ENCODE measurements at regions not wholly inside any gene's neighbourhood (a gene's known extent, or its start where the extent isn't known, plus 50 kb on each side); places are given as distances from the start of the nearest gene placed in this dataset.

- in situ Hi-C loops (cut with MboI; ENCODE audit: low pct_unique_long_range_greater_than_20kb, low sequenced_read_pairs) = no loop called here
Measured at GRCh38 chr7:70846208-70846607, 285.7 kb upstream of the GALNT17 start.

GRCh38 chr7:70849580-70850235 lies 282.2 kb upstream of the GALNT17 start:
- peak; percentile 17 for DNase-seq
- in situ Hi-C loops (cut with MboI; ENCODE audit: low pct_unique_long_range_greater_than_20kb, low sequenced_read_pairs) = loop anchor here (25.0 kb wide), 1 partner anchor 888 kb away; no protein-coding TSS in a partner anchor

More at GRCh38 chr7:70846208-70846607, 285.7 kb upstream of the GALNT17 start:
- DNase-seq = no peak

GRCh38 chr7:70855373-70855772 lies 276.6 kb upstream of the GALNT17 start:
- no peak for DNase-seq
- in situ Hi-C loops (cut with MboI; ENCODE audit: low pct_unique_long_range_greater_than_20kb, low sequenced_read_pairs) = loop anchor here (25.0 kb wide), 1 partner anchor 882 kb away; no protein-coding TSS in a partner anchor

GRCh38 chr7:70856901-70857630 lies 274.9 kb upstream of the GALNT17 start:
- in situ Hi-C loops (cut with MboI; ENCODE audit: low pct_unique_long_range_greater_than_20kb, low sequenced_read_pairs) = loop anchor here (25.0 kb wide), 1 partner anchor 880 kb away; no protein-coding TSS in a partner anchor
- peak; percentile 60 for DNase-seq

- in situ Hi-C loops (cut with MboI; ENCODE audit: low pct_unique_long_range_greater_than_20kb, low sequenced_read_pairs) = loop anchor here (25.0 kb wide), 1 partner anchor 879 kb away; no protein-coding TSS in a partner anchor
Measured at GRCh38 chr7:70857793-70858545, 274.0 kb upstream of the GALNT17 start.

GRCh38 chr7:70867513-70867912 lies 264.4 kb upstream of the GALNT17 start:
- in situ Hi-C loops (cut with MboI; ENCODE audit: low pct_unique_long_range_greater_than_20kb, low sequenced_read_pairs) = loop anchor here (25.0 kb wide), 1 partner anchor 870 kb away; no protein-coding TSS in a partner anchor
- no peak for DNase-seq

More at GRCh38 chr7:70857793-70858545, 274.0 kb upstream of the GALNT17 start:
- no peak for DNase-seq

GRCh38 chr7:70870349-70870748 lies 261.6 kb upstream of the GALNT17 start:
- DNase-seq = no peak
- in situ Hi-C loops (cut with MboI; ENCODE audit: low pct_unique_long_range_greater_than_20kb, low sequenced_read_pairs) = loop anchor here (25.0 kb wide), 1 partner anchor 867 kb away; no protein-coding TSS in a partner anchor

GRCh38 chr7:70872188-70872587 lies 259.8 kb upstream of the GALNT17 start:
- no peak for DNase-seq
- in situ Hi-C loops (cut with MboI; ENCODE audit: low pct_unique_long_range_greater_than_20kb, low sequenced_read_pairs) = loop anchor here (25.0 kb wide), 1 partner anchor 865 kb away; no protein-coding TSS in a partner anchor

- no peak for DNase-seq
- in situ Hi-C loops (cut with MboI; ENCODE audit: low pct_unique_long_range_greater_than_20kb, low sequenced_read_pairs) = no loop called here
Measured at GRCh38 chr7:70881167-70881847, 250.6 kb upstream of the GALNT17 start.

GRCh38 chr7:70883750-70884439 lies 248.0 kb upstream of the GALNT17 start:
- DNase-seq = no peak
- in situ Hi-C loops (cut with MboI; ENCODE audit: low pct_unique_long_range_greater_than_20kb, low sequenced_read_pairs) = no loop called here

GRCh38 chr7:70884440-70884764 lies 247.5 kb upstream of the GALNT17 start:
- in situ Hi-C loops (cut with MboI; ENCODE audit: low pct_unique_long_range_greater_than_20kb, low sequenced_read_pairs) = no loop called here
- no peak for DNase-seq

GRCh38 chr7:70884809-70885208 lies 247.1 kb upstream of the GALNT17 start:
- in situ Hi-C loops (cut with MboI; ENCODE audit: low pct_unique_long_range_greater_than_20kb, low sequenced_read_pairs) = no loop called here
- no peak for DNase-seq

- in situ Hi-C loops (cut with MboI; ENCODE audit: low pct_unique_long_range_greater_than_20kb, low sequenced_read_pairs) = no loop called here
- DNase-seq = no peak
Measured at GRCh38 chr7:70886547-70886946, 245.4 kb upstream of the GALNT17 start.

- DNase-seq = no peak
- in situ Hi-C loops (cut with MboI; ENCODE audit: low pct_unique_long_range_greater_than_20kb, low sequenced_read_pairs) = no loop called here
Measured at GRCh38 chr7:70887186-70887585, 244.8 kb upstream of the GALNT17 start.

GRCh38 chr7:70890147-70890969 lies 241.6 kb upstream of the GALNT17 start:
- in situ Hi-C loops (cut with MboI; ENCODE audit: low pct_unique_long_range_greater_than_20kb, low sequenced_read_pairs) = no loop called here

GRCh38 chr7:70893422-70893821 lies 238.5 kb upstream of the GALNT17 start:
- no peak for DNase-seq
- in situ Hi-C loops (cut with MboI; ENCODE audit: low pct_unique_long_range_greater_than_20kb, low sequenced_read_pairs) = no loop called here

More at GRCh38 chr7:70890147-70890969, 241.6 kb upstream of the GALNT17 start:
- no peak for DNase-seq

GRCh38 chr7:70893971-70894715 lies 237.8 kb upstream of the GALNT17 start:
- in situ Hi-C loops (cut with MboI; ENCODE audit: low pct_unique_long_range_greater_than_20kb, low sequenced_read_pairs) = no loop called here
- no peak for DNase-seq
